Neural progenitor cell (in vitro differentiated cells): ENCODE measurements at regions not wholly inside any gene's neighbourhood (a gene's known extent, or its start where the extent isn't known, plus 50 kb on each side); places are given as distances from the start of the nearest gene placed in this dataset.
A peak's percentile ranks its signal among the peaks of the same experiment; 100 is the strongest.

Experiments used
- DNase-seq: peaks from one replicate; pipeline ENCODE4 v3.0.0-alpha.2; 2016; ENCODE audit warnings: low spot score
- H2AFZ ChIP-seq: fragments of 200-600 bp; sonication (generic); replicated peaks from 2 replicates; pipeline ENCODE4 v1.6.1; 2016; ENCODE audit warnings: antibody characterized with exemption
- H3F3A ChIP-seq: fragments of 200-600 bp; sonication (generic); 2 replicates; pipeline ENCODE4 v1.6.1; 2016; ENCODE audit warnings: antibody characterized with exemption, low read depth
- H3K27ac ChIP-seq: fragments of 200-600 bp; sonication (generic); 2 replicates; pipeline ENCODE4 v1.5.1; 2016; ENCODE audit warnings: mild to moderate bottlenecking
- H3K27me3 ChIP-seq: fragments of 200-600 bp; sonication (generic); 2 replicates; pipeline ENCODE4 v1.6.1; 2016; ENCODE audit warnings: mild to moderate bottlenecking, moderate library complexity
- H3K36me3 ChIP-seq: fragments of 200-600 bp; sonication (generic); 2 replicates; pipeline ENCODE4 v1.5.1; 2016
- H3K4me1 ChIP-seq: fragments of 200-600 bp; sonication (generic); 2 replicates; pipeline ENCODE4 v1.6.1; 2016; ENCODE audit warnings: mixed run types
- H3K4me2 ChIP-seq: fragments of 200-600 bp; sonication (generic); 2 replicates; pipeline ENCODE4 v1.6.1; 2016
- H3K4me3 ChIP-seq: fragments of 200-600 bp; sonication (generic); 2 replicates; pipeline ENCODE4 v1.5.1; 2016
- H3K79me2 ChIP-seq: fragments of 200-600 bp; sonication (generic); 2 replicates; pipeline ENCODE4 v1.6.1; 2016; ENCODE audit warnings: low read depth
- H3K9ac ChIP-seq: fragments of 200-600 bp; sonication (generic); 2 replicates; pipeline ENCODE4 v1.6.1; 2016
- H3K9me3 ChIP-seq: fragments of 200-600 bp; sonication (generic); 2 replicates; pipeline ENCODE4 v1.5.1; 2016; ENCODE audit warnings: low read depth
- H4K20me1 ChIP-seq: fragments of 200-600 bp; sonication (generic); 2 replicates; pipeline ENCODE4 v1.6.1; 2016; ENCODE audit warnings: low read depth
- H3K27ac Mint-ChIP-seq: 3 replicates; pipeline ENCODE4 v1.8.0; 2021; ENCODE audit warnings: mixed read lengths
- H3K27me3 Mint-ChIP-seq: 2 replicates; pipeline ENCODE4 v1.8.0; 2022; ENCODE audit warnings: low read depth, mild to moderate bottlenecking, inconsistent platforms, moderate library complexity, mixed read lengths; ENCODE audit not compliant: insufficient read depth
- H3K36me3 Mint-ChIP-seq: 3 replicates; pipeline ENCODE4 v1.8.0; 2021; ENCODE audit warnings: mixed read lengths
- H3K4me1 Mint-ChIP-seq: 3 replicates; pipeline ENCODE4 v1.8.0; 2021; ENCODE audit warnings: mixed read lengths
- H3K4me3 Mint-ChIP-seq: 3 replicates; pipeline ENCODE4 v1.8.0; 2021; ENCODE audit warnings: mild to moderate bottlenecking, moderate library complexity, mixed read lengths
- H3K9me3 Mint-ChIP-seq: 3 replicates; pipeline ENCODE4 v1.8.0; 2020; ENCODE audit warnings: mixed read lengths
- CTCF ChIP-seq: fragments of 200-600 bp; sonication (generic); IDR thresholded peaks from 2 replicates; pipeline ENCODE4 v1.5.1; 2017; ENCODE audit warnings: antibody characterized with exemption, mild to moderate bottlenecking
- EZH2 ChIP-seq: fragments of 200-600 bp; sonication (generic); IDR thresholded peaks from 2 replicates; pipeline ENCODE4 v1.6.1; 2017; ENCODE audit warnings: antibody characterized with exemption, mild to moderate bottlenecking, moderate library complexity
- EZH2phosphoT487 ChIP-seq: fragments of 200-600 bp; sonication (generic); IDR thresholded peaks from 2 replicates; pipeline ENCODE4 v1.6.1; 2017; ENCODE audit warnings: antibody characterized with exemption

- no peaks in the 10 kb centered on the region for H3K27me3 Mint-ChIP-seq
- peaks cover 8% of the 10 kb centered on the region for H3K4me1 Mint-ChIP-seq
- no peak overlapping the region for H3K4me3 Mint-ChIP-seq
- H3F3A ChIP-seq = no peaks in the 10 kb centered on the region
- H3K9ac ChIP-seq = no peak overlapping the region
- TF ChIP-seq EZH2 = no peak
- TF ChIP-seq CTCF = no peak
- TF ChIP-seq EZH2phosphoT487 = no peak
- H3K36me3 ChIP-seq = no peaks in the 10 kb centered on the region
- no peaks in the 10 kb centered on the region for H3K36me3 Mint-ChIP-seq
- H3K9me3 ChIP-seq = peaks cover 4% of the 10 kb centered on the region
- H3K4me2 ChIP-seq = no peak overlapping the region
- H4K20me1 ChIP-seq = no peaks in the 10 kb centered on the region
- H3K27ac ChIP-seq = no peak overlapping the region
- no peak overlapping the region for H3K27ac Mint-ChIP-seq
- peaks cover 7% of the 10 kb centered on the region for H3K9me3 Mint-ChIP-seq
- H3K4me1 ChIP-seq = peaks cover 7% of the 10 kb centered on the region
- DNase-seq = no peak
- H3K79me2 ChIP-seq = no peaks in the 10 kb centered on the region
- H3K27me3 ChIP-seq = no peaks in the 10 kb centered on the region
- H3K4me3 ChIP-seq = no peak overlapping the region
- H2AFZ ChIP-seq = no peak overlapping the region
Measured at GRCh38 chr3:65080432-65080831, 392.6 kb upstream of the ADAMTS9 start.

- Mint-ChIP-seq H3K27me3 (no peaks in the 10 kb centered on the region), H3K4me1 (peaks cover 8% of the 10 kb centered on the region), H3K9me3 (peaks cover 7% of the 10 kb centered on the region), H3K4me3 (no peak overlapping the region), H3K36me3 (no peaks in the 10 kb centered on the region), H3K27ac (no peak overlapping the region)
- Histone ChIP-seq H3K27me3 (no peaks in the 10 kb centered on the region), H2AFZ (no peak overlapping the region), H4K20me1 (no peaks in the 10 kb centered on the region), H3K9me3 (peaks cover 4% of the 10 kb centered on the region), H3K9ac (no peak overlapping the region), H3F3A (no peaks in the 10 kb centered on the region), H3K4me3 (no peak overlapping the region), H3K27ac (no peak overlapping the region), H3K4me1 (peaks cover 7% of the 10 kb centered on the region), H3K79me2 (no peaks in the 10 kb centered on the region), H3K4me2 (no peak overlapping the region), H3K36me3 (no peaks in the 10 kb centered on the region)
- TF ChIP-seq CTCF = no peak
- TF ChIP-seq EZH2 = no peak
- no peak for TF ChIP-seq EZH2phosphoT487
- no peak for DNase-seq
Measured at GRCh38 chr3:65079560-65079959, 391.8 kb upstream of the ADAMTS9 start.

GRCh38 chr3:65078748-65079147, 390.9 kb upstream of the ADAMTS9 start:
- H3K9me3 ChIP-seq = peaks cover 4% of the 10 kb centered on the region
- peak overlapping the region; percentile 38 for H3K27ac Mint-ChIP-seq
- no peaks in the 10 kb centered on the region for H4K20me1 ChIP-seq
- no peaks in the 10 kb centered on the region for H3K27me3 ChIP-seq
- H3K36me3 Mint-ChIP-seq = no peaks in the 10 kb centered on the region
- H3K9ac ChIP-seq = no peak overlapping the region
- H3K79me2 ChIP-seq = no peaks in the 10 kb centered on the region
- no peaks in the 10 kb centered on the region for H3K36me3 ChIP-seq
- H2AFZ ChIP-seq = no peak overlapping the region
- H3F3A ChIP-seq = no peaks in the 10 kb centered on the region
- H3K4me1 ChIP-seq = peaks cover 7% of the 10 kb centered on the region
- H3K27me3 Mint-ChIP-seq = no peaks in the 10 kb centered on the region
- peaks cover 8% of the 10 kb centered on the region for H3K4me1 Mint-ChIP-seq
- H3K4me2 ChIP-seq = no peak overlapping the region
- peaks cover 7% of the 10 kb centered on the region for H3K9me3 Mint-ChIP-seq
- H3K4me3 Mint-ChIP-seq = no peak overlapping the region
- DNase-seq = peak; percentile 13
- TF ChIP-seq EZH2 = no peak
- no peak for TF ChIP-seq EZH2phosphoT487
- no peak for TF ChIP-seq CTCF
- H3K27ac ChIP-seq = no peak overlapping the region
- H3K4me3 ChIP-seq = no peak overlapping the region
